ENCODE measurements at regions not wholly inside any gene's neighbourhood (a gene's known extent, or its start where the extent isn't known, plus 50 kb on each side); places are given as distances from the start of the nearest gene placed in this dataset.

- TF ChIP-seq, protein P1, sequence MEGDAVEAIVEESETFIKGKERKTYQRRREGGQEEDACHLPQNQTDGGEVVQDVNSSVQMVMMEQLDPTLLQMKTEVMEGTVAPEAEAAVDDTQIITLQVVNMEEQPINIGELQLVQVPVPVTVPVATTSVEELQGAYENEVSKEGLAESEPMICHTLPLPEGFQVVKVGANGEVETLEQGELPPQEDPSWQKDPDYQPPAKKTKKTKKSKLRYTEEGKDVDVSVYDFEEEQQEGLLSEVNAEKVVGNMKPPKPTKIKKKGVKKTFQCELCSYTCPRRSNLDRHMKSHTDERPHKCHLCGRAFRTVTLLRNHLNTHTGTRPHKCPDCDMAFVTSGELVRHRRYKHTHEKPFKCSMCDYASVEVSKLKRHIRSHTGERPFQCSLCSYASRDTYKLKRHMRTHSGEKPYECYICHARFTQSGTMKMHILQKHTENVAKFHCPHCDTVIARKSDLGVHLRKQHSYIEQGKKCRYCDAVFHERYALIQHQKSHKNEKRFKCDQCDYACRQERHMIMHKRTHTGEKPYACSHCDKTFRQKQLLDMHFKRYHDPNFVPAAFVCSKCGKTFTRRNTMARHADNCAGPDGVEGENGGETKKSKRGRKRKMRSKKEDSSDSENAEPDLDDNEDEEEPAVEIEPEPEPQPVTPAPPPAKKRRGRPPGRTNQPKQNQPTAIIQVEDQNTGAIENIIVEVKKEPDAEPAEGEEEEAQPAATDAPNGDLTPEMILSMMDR (IDR thresholded peaks at IDR 0.05): no peak
- TF ChIP-seq POLR2AphosphoS5 (IDR thresholded peaks at IDR 0.05): no peak
Observed at GRCh38 chr6:6984585-6985366, 123.0 kb upstream of the RREB1 start.
